Suprapubic skin (tissue), 4 donors: ENCODE measurements at regions not wholly inside any gene's neighbourhood (a gene's known extent, or its start where the extent isn't known, plus 50 kb on each side); places are given as distances from the start of the nearest gene placed in this dataset.

Experiments
- DNase-seq, 2 donors: peaks; one replicate each; pipeline ENCODE4 v3.0.0-alpha.2; 2019; ENCODE audit warnings: low spot score in 2 of 2
- H3K27ac ChIP-seq: fragments of 200-600 bp; sonication (generic); one replicate; pipeline ENCODE4 v1.5.1; 2019
- H3K27me3 ChIP-seq: fragments of 200-600 bp; sonication (generic); one replicate; pipeline ENCODE4 v1.5.1; 2019
- H3K36me3 ChIP-seq: fragments of 200-600 bp; sonication (generic); one replicate; pipeline ENCODE4 v1.5.1; 2019
- H3K4me1 ChIP-seq: fragments of 200-600 bp; sonication (generic); one replicate; pipeline ENCODE4 v1.5.1; 2019
- H3K4me3 ChIP-seq: fragments of 200-600 bp; sonication (generic); one replicate; pipeline ENCODE4 v1.5.1; 2019; ENCODE audit warnings: mild to moderate bottlenecking
- H3K9me3 ChIP-seq: fragments of 200-600 bp; sonication (generic); one replicate; pipeline ENCODE4 v1.5.1; 2019
- CTCF ChIP-seq, 2 donors: fragments of 200-600 bp in 1 of 2; fragments of 450-650 bp in 1 of 2; sonication (generic) in 1 of 2; IDR thresholded peaks; one replicate each; pipeline ENCODE4 v1.5.1; 2016 to 2019; ENCODE audit warnings: antibody characterized with exemption in 2 of 2, mild to moderate bottlenecking in 1 of 2, moderate library complexity in 1 of 2
- EP300 ChIP-seq: sonication (generic); formaldehyde crosslinking; IDR thresholded peaks from one replicate; pipeline ENCODE4 v1.6.1; 2017; ENCODE audit warnings: antibody characterized with exemption
- POLR2A ChIP-seq, 2 donors: fragments of 450-650 bp; IDR thresholded peaks; one replicate each; pipeline ENCODE4 v1.6.1; 2017; ENCODE audit warnings: antibody characterized with exemption in 2 of 2, mild to moderate bottlenecking in 2 of 2, moderate library complexity in 2 of 2
- POLR2AphosphoS5 ChIP-seq, 3 donors: sonication (generic); formaldehyde crosslinking; IDR thresholded peaks; one replicate each; pipeline ENCODE4 v1.6.1; 2017; ENCODE audit warnings: antibody characterized with exemption in 3 of 3
- WGBS: methylation state at CpG from one replicate; pipeline ENCODE4 v1.1.5; 2018; 5-methylcytosine and 5-hydroxymethylcytosine counted together

DNA sequence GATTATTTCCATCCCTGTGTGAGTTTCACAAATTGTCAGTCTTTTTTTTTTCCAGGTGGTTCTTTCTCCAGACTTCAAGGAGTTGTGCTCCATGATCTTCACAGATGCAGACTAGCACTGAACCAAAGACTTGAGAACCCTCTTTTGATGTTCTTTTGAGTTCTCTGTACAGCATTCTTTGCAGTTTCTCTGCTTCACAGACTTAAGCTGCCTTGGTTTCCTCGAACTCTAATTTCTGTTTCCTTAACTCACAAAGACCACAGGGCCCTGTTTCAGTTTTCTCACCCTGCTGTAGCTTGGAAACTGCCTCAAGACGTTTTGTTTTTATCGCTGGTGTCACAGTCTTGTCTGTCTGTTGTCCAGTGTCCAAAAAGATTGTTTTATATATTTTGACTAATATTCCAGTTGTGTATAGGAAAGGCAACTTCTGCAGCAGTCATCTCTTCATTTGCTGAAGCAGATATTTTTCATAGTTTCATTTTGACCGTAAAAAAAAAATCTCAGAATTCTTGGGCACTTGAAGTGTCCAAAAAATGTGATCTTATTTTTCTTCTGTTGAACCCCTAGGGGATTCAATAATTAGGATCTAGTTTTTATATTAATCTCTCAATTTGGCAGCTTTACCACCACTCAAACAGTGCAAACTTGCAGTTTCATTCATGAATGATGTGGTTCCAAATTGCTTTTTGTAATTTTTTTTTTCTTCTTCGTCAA lies 97.0 kb upstream of the MC4R start:
- no peaks in the 10 kb centered on the region for H3K9me3 ChIP-seq
- DNase-seq = no peak
- H3K36me3 ChIP-seq = no peaks in the 10 kb centered on the region
- no peaks in the 10 kb centered on the region for H3K4me1 ChIP-seq
- TF ChIP-seq CTCF (IDR thresholded peaks at IDR 0.05) = no peak
- no peak for TF ChIP-seq POLR2AphosphoS5 (IDR thresholded peaks at IDR 0.05)
- TF ChIP-seq POLR2A (IDR thresholded peaks at IDR 0.05) = no peak
- TF ChIP-seq EP300 = no peak
- no peak overlapping the region for H3K4me3 ChIP-seq
- no peaks in the 10 kb centered on the region for H3K27me3 ChIP-seq
- 21% methylated on average over 5 of the region's 5 CpGs for WGBS
- H3K27ac ChIP-seq = no peak overlapping the region

GRCh38 chr18:60471652-60472051 lies 99.1 kb upstream of the MC4R start:
- no peaks in the 10 kb centered on the region for H3K9me3 ChIP-seq
- 84% methylated on average over 1 of the region's 1 CpG for WGBS
- no peaks in the 10 kb centered on the region for H3K36me3 ChIP-seq
- H3K27me3 ChIP-seq = no peaks in the 10 kb centered on the region
- no peak overlapping the region for H3K4me3 ChIP-seq
- no peak for DNase-seq
- no peak overlapping the region for H3K27ac ChIP-seq
- H3K4me1 ChIP-seq = no peaks in the 10 kb centered on the region
- TF ChIP-seq POLR2AphosphoS5 (IDR thresholded peaks at IDR 0.05) (no peak), CTCF (IDR thresholded peaks at IDR 0.05) (no peak), POLR2A (IDR thresholded peaks at IDR 0.05) (no peak), EP300 (no peak)

- H3K36me3 ChIP-seq = no peaks in the 10 kb centered on the region
- no peak overlapping the region for H3K27ac ChIP-seq
- no peak for DNase-seq
- no peaks in the 10 kb centered on the region for H3K27me3 ChIP-seq
- H3K9me3 ChIP-seq = no peaks in the 10 kb centered on the region
- H3K4me1 ChIP-seq = no peaks in the 10 kb centered on the region
- no peak overlapping the region for H3K4me3 ChIP-seq
- 80% methylated on average over 2 of the region's 2 CpGs for WGBS
- TF ChIP-seq CTCF (IDR thresholded peaks at IDR 0.05) (no peak), EP300 (no peak), POLR2AphosphoS5 (IDR thresholded peaks at IDR 0.05) (no peak), POLR2A (IDR thresholded peaks at IDR 0.05) (no peak)
Observed at GRCh38 chr18:60485201-60485600, 112.6 kb upstream of the MC4R start.

GRCh38 chr18:60493066-60493465 lies 120.5 kb upstream of the MC4R start:
- Histone ChIP-seq H3K4me3 (no peak overlapping the region), H3K4me1 (no peaks in the 10 kb centered on the region), H3K9me3 (no peaks in the 10 kb centered on the region), H3K27me3 (no peaks in the 10 kb centered on the region), H3K27ac (no peak overlapping the region), H3K36me3 (no peaks in the 10 kb centered on the region)
- WGBS = 53% methylated on average over 4 of the region's 4 CpGs
- DNase-seq = no peak
- TF ChIP-seq CTCF (IDR thresholded peaks at IDR 0.05) = no peak

DNA sequence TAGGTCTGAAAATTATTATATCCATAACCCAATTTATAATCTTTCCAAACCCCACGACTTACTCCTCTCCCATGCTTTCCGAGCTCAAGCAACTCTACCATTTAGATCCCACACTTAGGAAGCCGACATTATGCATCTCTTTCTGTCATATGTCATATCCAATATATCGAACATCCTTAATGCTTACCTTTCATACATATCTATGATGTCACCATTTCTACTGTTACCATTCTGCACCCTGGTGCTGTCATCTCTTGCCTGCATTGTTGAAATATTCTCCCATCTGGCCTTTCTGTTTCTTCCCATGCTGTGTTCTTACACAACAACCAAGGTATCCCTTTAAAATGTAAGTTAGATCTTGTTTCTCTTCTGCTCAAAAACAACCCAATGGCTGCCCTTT lies 127.1 kb upstream of the MC4R start:
- Histone ChIP-seq H3K27ac (no peak overlapping the region), H3K4me3 (no peak overlapping the region), H3K9me3 (no peaks in the 10 kb centered on the region), H3K4me1 (no peaks in the 10 kb centered on the region), H3K27me3 (no peaks in the 10 kb centered on the region), H3K36me3 (no peaks in the 10 kb centered on the region)
- WGBS = 91% methylated on average over 4 of the region's 4 CpGs
- DNase-seq = no peak
- no peak for TF ChIP-seq CTCF (IDR thresholded peaks at IDR 0.05)
- TF ChIP-seq POLR2A (IDR thresholded peaks at IDR 0.05) = no peak
- no peak for TF ChIP-seq POLR2AphosphoS5 (IDR thresholded peaks at IDR 0.05)
- no peak for TF ChIP-seq EP300
